Activated naive CD4-positive, alpha-beta T cell (primary cell): ENCODE measurements at regions not wholly inside any gene's neighbourhood (a gene's known extent, or its start where the extent isn't known, plus 50 kb on each side); places are given as distances from the start of the nearest gene placed in this dataset.

Experiments
- DNase-seq, 4 experiments: peaks; one replicate each; lab custom pipeline; 2025; lab: John Stamatoyannopoulos, UW

GRCh38 chr12:98402091-98402490 is 113.3 kb upstream of the TMPO start:
- no peak for DNase-seq

GRCh38 chr12:98402671-98403070 is 112.7 kb upstream of the TMPO start:
- no peak for DNase-seq

GRCh38 chr12:98403385-98403784 is 112.0 kb upstream of the TMPO start:
- DNase-seq, result no peak

GRCh38 chr12:98403936-98404335 is 111.5 kb upstream of the TMPO start:
- DNase-seq, result no peak

GRCh38 chr12:98405805-98406366 is 109.5 kb upstream of the TMPO start:
- DNase-seq, result no peak

- DNase-seq, result no peak
These were observed 109.0 kb upstream of the TMPO start for GRCh38 chr12:98406378-98406777.

- no peak for DNase-seq
These were observed 106.7 kb upstream of the TMPO start for GRCh38 chr12:98408681-98409080.

- DNase-seq, result no peak
These were observed 105.8 kb upstream of the TMPO start for GRCh38 chr12:98409548-98409947.

- DNase-seq, result no peak
These were observed 105.0 kb upstream of the TMPO start for GRCh38 chr12:98410356-98410755.

- no peak for DNase-seq
These were observed 98.5 kb upstream of the TMPO start for GRCh38 chr12:98416845-98417244.

- DNase-seq, result no peak
These were observed 98.1 kb upstream of the TMPO start for GRCh38 chr12:98417266-98417665.

GRCh38 chr12:98418357-98419075 is 96.9 kb upstream of the TMPO start:
- no peak for DNase-seq

- no peak for DNase-seq
These were observed 96.2 kb upstream of the TMPO start for GRCh38 chr12:98419081-98419794.

- DNase-seq, result no peak
These were observed 95.5 kb upstream of the TMPO start for GRCh38 chr12:98419795-98420404.

GRCh38 chr12:98420461-98420860 is 94.9 kb upstream of the TMPO start:
- no peak for DNase-seq

- no peak for DNase-seq
These were observed 94.1 kb upstream of the TMPO start for GRCh38 chr12:98421316-98421715.

- DNase-seq, result no peak
These were observed 93.0 kb upstream of the TMPO start for GRCh38 chr12:98422359-98422758.

GRCh38 chr12:98422812-98423211 is 92.6 kb upstream of the TMPO start:
- DNase-seq, result no peak

GRCh38 chr12:98423963-98424362 is 91.4 kb upstream of the TMPO start:
- no peak for DNase-seq

- DNase-seq, result peak in 2 of 4 experiments; percentile 15 to 34
These were observed 90.5 kb upstream of the TMPO start for GRCh38 chr12:98424726-98425401.

- DNase-seq, result no peak
These were observed 89.5 kb upstream of the TMPO start for GRCh38 chr12:98425859-98426258.

GRCh38 chr12:98431089-98431488 is 84.3 kb upstream of the TMPO start:
- no peak for DNase-seq
